IMR-90 (cell line): ENCODE measurements at regions not wholly inside any gene's neighbourhood (a gene's known extent, or its start where the extent isn't known, plus 50 kb on each side); places are given as distances from the start of the nearest gene placed in this dataset.

ENCODE experiments used
- ATAC-seq: fragments of 200-7000 bp; cut with Tn5 transposase; 2 replicates; pipeline ENCODE4 v1.9.1; 2020; ENCODE audit warnings: low read depth, mild to moderate bottlenecking, moderate library complexity
- BruUV-seq: library from RNA; stranded (reverse); fragments of 400-500 nt; replicated peaks from 2 replicates; lab custom pipeline; 2021; lab: Mats Ljungman, UMichigan
- CTCF ChIA-PET: fragments of 300-600 bp; formaldehyde crosslinking; extraction: SDS; loops from one replicate; lab custom pipeline; 2021; ENCODE audit warnings: antibody characterized with exemption; lab: Yijun Ruan, JAX
- POLR2A ChIA-PET: fragments of 300-600 bp; sonication (Branson Sonifier 250); formaldehyde crosslinking; loops from one replicate; lab custom pipeline; 2022; ENCODE audit warnings: antibody characterized with exemption; ENCODE audit not compliant: unreplicated experiment; lab: Charles Lee
- DNase-seq: peaks from one replicate; pipeline ENCODE4 v3.0.0; 2013
- H2AFZ ChIP-seq: replicated peaks from 2 replicates; pipeline ENCODE3; 2013; ENCODE audit warnings: low read length, mild to moderate bottlenecking; ENCODE audit not compliant: poor library complexity
- H2AK5ac ChIP-seq: 2 replicates; pipeline ENCODE4 v1.6.1; 2013; ENCODE audit warnings: low read depth, low read length, inconsistent platforms
- H2AK9ac ChIP-seq: replicated peaks from 2 replicates; pipeline ENCODE3; 2013; ENCODE audit warnings: mild to moderate bottlenecking, low read depth, low read length, moderate library complexity; ENCODE audit not compliant: poor library complexity
- H2BK120ac ChIP-seq: 2 replicates; pipeline ENCODE4 v1.6.1; 2013; ENCODE audit warnings: low read depth, low read length, inconsistent platforms
- H2BK15ac ChIP-seq: 3 replicates; pipeline ENCODE4 v1.6.1; 2013; ENCODE audit warnings: low read depth, low read length, inconsistent platforms
- H2BK20ac ChIP-seq: 2 replicates; pipeline ENCODE4 v1.6.1; 2013; ENCODE audit warnings: low read depth, mild to moderate bottlenecking, inconsistent platforms, low read length, moderate library complexity
- H2BK5ac ChIP-seq: 2 replicates; pipeline ENCODE4 v1.6.1; 2013; ENCODE audit warnings: mild to moderate bottlenecking, low read depth, low read length, inconsistent platforms; ENCODE audit not compliant: poor library complexity, severe bottlenecking
- H3K14ac ChIP-seq: replicated peaks from 2 replicates; pipeline ENCODE4 v1.6.1; 2013; ENCODE audit warnings: low read depth, low read length, inconsistent platforms
- H3K18ac ChIP-seq: 2 replicates; pipeline ENCODE4 v1.6.1; 2013; ENCODE audit warnings: low read depth, low read length, control low read depth
- H3K23ac ChIP-seq: 2 replicates; pipeline ENCODE4 v1.6.1; 2013; ENCODE audit warnings: low read depth, low read length, inconsistent platforms
- H3K27ac ChIP-seq: 2 replicates; pipeline ENCODE4 v1.5.1; 2013; ENCODE audit warnings: mild to moderate bottlenecking, control low read depth, low read length; ENCODE audit not compliant: insufficient read depth
- H3K27me3 ChIP-seq: 2 replicates; pipeline ENCODE4 v1.6.1; 2013; ENCODE audit warnings: low read length; ENCODE audit not compliant: control insufficient read depth, insufficient read depth
- H3K36me3 ChIP-seq: 2 replicates; pipeline ENCODE4 v1.6.1; 2013; ENCODE audit warnings: low read length, mixed read lengths; ENCODE audit not compliant: control insufficient read depth, insufficient read depth
- H3K4ac ChIP-seq: 2 replicates; pipeline ENCODE4 v1.6.1; 2013; ENCODE audit warnings: low read depth, low read length, inconsistent platforms
- H3K4me1 ChIP-seq: 2 replicates; pipeline ENCODE4 v1.6.1; 2013; ENCODE audit warnings: low read length, mixed read lengths; ENCODE audit not compliant: control insufficient read depth, insufficient read depth
- H3K4me2 ChIP-seq: 2 replicates; pipeline ENCODE4 v1.6.1; 2013; ENCODE audit warnings: low read depth, mild to moderate bottlenecking, control low read depth, low read length, moderate library complexity
- H3K4me3 ChIP-seq: 2 replicates; pipeline ENCODE4 v1.5.1; 2013; ENCODE audit warnings: low read depth, mild to moderate bottlenecking, control low read depth, low read length, moderate library complexity; ENCODE audit not compliant: insufficient read depth
- H3K56ac ChIP-seq: 2 replicates; pipeline ENCODE4 v1.6.1; 2013; ENCODE audit warnings: low read length, inconsistent platforms; ENCODE audit not compliant: insufficient read depth; ENCODE audit errors: extremely low read depth
- H3K79me1 ChIP-seq, 2 experiments: 2 replicates each; pipeline ENCODE4 v1.6.1; 2013; ENCODE audit warnings: low read length in 2 of 2, inconsistent platforms in 1 of 2, low read depth in 1 of 2
- H3K9ac ChIP-seq: 2 replicates; pipeline ENCODE4 v1.6.1; 2013; ENCODE audit warnings: low read depth, low read length, control low read depth
- H3K9me1 ChIP-seq: 2 replicates; pipeline ENCODE4 v1.6.1; 2013; ENCODE audit warnings: low read length, inconsistent platforms; ENCODE audit not compliant: insufficient read depth
- H3K9me3 ChIP-seq: 2 replicates; pipeline ENCODE4 v1.6.1; 2013; ENCODE audit warnings: low read length; ENCODE audit not compliant: control insufficient read depth, insufficient read depth
- H4K20me1 ChIP-seq: 2 replicates; pipeline ENCODE4 v1.6.1; 2013; ENCODE audit warnings: low read length, inconsistent platforms; ENCODE audit not compliant: insufficient read depth
- H4K5ac ChIP-seq: 2 replicates; pipeline ENCODE4 v1.6.1; 2013; ENCODE audit warnings: mild to moderate bottlenecking, low read depth, low read length, control low read depth
- H4K8ac ChIP-seq, 2 experiments: 2 replicates each; pipeline ENCODE4 v1.6.1; 2013; ENCODE audit warnings: low read depth in 2 of 2, low read length in 2 of 2, control low read depth in 1 of 2, inconsistent platforms in 1 of 2
- H4K91ac ChIP-seq: 2 replicates; pipeline ENCODE4 v1.6.1; 2013; ENCODE audit warnings: low read depth, low read length, inconsistent platforms; ENCODE audit not compliant: insufficient read depth
- MAFK ChIP-seq: IDR thresholded peaks from 2 replicates; pipeline ENCODE4 v1.6.1; 2012; ENCODE audit warnings: low read depth, low read length, improper control_type of control experiment
- whole genome bisulfite sequencing, 2 experiments: methylation state at CpG; one replicate each; pipeline versions ENCODE4 v1.1.5 to v1.1.7; 2013; ENCODE audit warnings: missing lambda C conversion rate in 2 of 2; ENCODE audit not compliant: insufficient read length in 1 of 2; ENCODE audit errors: extremely low coverage in 2 of 2; 5-methylcytosine and 5-hydroxymethylcytosine counted together
- dilution Hi-C: fragments of 300-500 bp; cut with HindIII; formaldehyde crosslinking; loops from one replicate; pipeline ENCODE4 v1.14.3; 2018; ENCODE audit warnings: low sequenced_read_pairs; ENCODE audit not compliant: unreplicated experiment
- in situ Hi-C: fragments of 300-500 bp; cut with MboI; formaldehyde crosslinking; loops from 3 replicates; pipeline ENCODE4 v1.14.3; 2019; ENCODE audit warnings: low sequenced_read_pairs, inconsistent platforms, mixed read lengths
- intact Hi-C: fragments of 100-400 bp; cut with micrococcal nuclease; formaldehyde crosslinking; loops from 2 replicates; pipeline ENCODE4 v1.10.0; 2022

- Histone ChIP-seq H3K9ac (no peak overlapping the region), H3K4me3 (no peak overlapping the region), H4K20me1 (no peaks in the 10 kb centered on the region), H4K91ac (no peak overlapping the region), H3K56ac (no peak overlapping the region), H2BK120ac (no peak overlapping the region), H3K27me3 (no peaks in the 10 kb centered on the region), H2AFZ (no peak overlapping the region), H3K14ac (no peak overlapping the region), H2BK20ac (no peak overlapping the region), H2BK5ac (no peak overlapping the region), H3K4me2 (no peak overlapping the region), H3K9me3 (no peaks in the 10 kb centered on the region), H2BK15ac (no peak overlapping the region), H4K5ac (no peak overlapping the region), H2AK5ac (no peak overlapping the region), H3K9me1 (no peaks in the 10 kb centered on the region), H3K4me1 (no peaks in the 10 kb centered on the region; the same call in 1 of the 2 replicates), H3K18ac (no peak overlapping the region; the same call in 1 of the 2 replicates), H4K8ac (no peak overlapping the region), H2AK9ac (no peak overlapping the region), H3K36me3 (no peaks in the 10 kb centered on the region), H3K27ac (no peak overlapping the region), H3K4ac (no peak overlapping the region), H3K23ac (no peak overlapping the region), H3K79me1 (no peaks in the 10 kb centered on the region)
- in situ Hi-C loops = no loop called here
- BruUV-seq = no TSS peak
- DNase-seq (no peak), ATAC-seq (no peak)
- no CpG with 5 or more reads among the region's 2 CpGs for WGBS, 2 experiments
- POLR2A ChIA-PET = no interaction called here
- intact Hi-C loops = no loop called here
- TF ChIP-seq MAFK = no peak
- dilution Hi-C loops = no loop called here
- CTCF ChIA-PET = no interaction called here
These were observed 110.5 kb upstream of the PTPRG start for GRCh38 chr3:61450866-61451265.
